Hepatocyte (in vitro differentiated cells): ENCODE measurements at regions not wholly inside any gene's neighbourhood (a gene's known extent, or its start where the extent isn't known, plus 50 kb on each side); places are given as distances from the start of the nearest gene placed in this dataset.

Experiments used
- EZH2 ChIP-seq: fragments of 200-600 bp; sonication (generic); IDR thresholded peaks from 2 replicates; pipeline ENCODE4 v1.6.1; 2016; ENCODE audit warnings: antibody characterized with exemption, mild to moderate bottlenecking, borderline replicate concordance
- TF ChIP-seq, protein P1 (sequence below): fragments of 200-600 bp; sonication (generic); IDR thresholded peaks from 2 replicates; pipeline ENCODE4 v1.5.1; 2016; ENCODE audit warnings: antibody characterized with exemption, mild to moderate bottlenecking; ENCODE audit not compliant: poor library complexity

DNA sequence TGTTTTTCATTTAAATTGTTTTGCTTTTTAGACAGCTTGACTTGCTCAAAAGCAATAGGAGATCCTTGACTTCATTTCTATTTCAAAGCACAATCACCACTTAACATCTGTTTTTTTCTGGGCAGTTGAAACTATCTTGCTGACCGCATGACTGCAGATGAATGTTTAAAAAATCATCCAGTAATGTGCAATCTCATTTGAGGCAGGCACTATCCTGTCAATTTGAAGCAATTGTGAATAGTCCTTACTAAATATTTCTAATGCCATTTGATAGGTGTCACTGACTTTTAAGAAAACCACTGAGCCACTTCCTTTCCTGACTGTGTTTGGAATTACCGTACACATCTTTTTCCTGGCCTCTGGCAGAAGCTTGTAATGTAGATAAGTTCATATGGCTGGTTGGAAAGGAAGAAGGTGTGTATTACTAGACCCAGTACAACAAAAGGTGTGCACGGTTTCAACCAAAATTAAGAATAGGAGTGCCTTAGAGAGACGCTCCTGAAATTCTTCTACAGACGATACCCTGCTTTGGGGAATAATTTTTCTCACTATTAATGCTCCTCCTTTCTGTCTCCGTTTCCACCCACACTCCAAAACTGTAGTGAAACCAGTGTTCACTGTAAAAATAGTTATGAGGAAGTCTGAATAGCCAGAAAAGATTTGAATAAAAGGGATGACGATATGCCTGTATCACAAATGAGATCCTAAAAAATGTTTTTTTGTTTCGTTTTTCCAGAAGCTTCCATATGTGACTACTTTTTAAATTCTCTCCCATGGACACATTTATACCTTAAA, 136.7 kb upstream of the MOCS2 start:
- TF ChIP-seq, protein P1, sequence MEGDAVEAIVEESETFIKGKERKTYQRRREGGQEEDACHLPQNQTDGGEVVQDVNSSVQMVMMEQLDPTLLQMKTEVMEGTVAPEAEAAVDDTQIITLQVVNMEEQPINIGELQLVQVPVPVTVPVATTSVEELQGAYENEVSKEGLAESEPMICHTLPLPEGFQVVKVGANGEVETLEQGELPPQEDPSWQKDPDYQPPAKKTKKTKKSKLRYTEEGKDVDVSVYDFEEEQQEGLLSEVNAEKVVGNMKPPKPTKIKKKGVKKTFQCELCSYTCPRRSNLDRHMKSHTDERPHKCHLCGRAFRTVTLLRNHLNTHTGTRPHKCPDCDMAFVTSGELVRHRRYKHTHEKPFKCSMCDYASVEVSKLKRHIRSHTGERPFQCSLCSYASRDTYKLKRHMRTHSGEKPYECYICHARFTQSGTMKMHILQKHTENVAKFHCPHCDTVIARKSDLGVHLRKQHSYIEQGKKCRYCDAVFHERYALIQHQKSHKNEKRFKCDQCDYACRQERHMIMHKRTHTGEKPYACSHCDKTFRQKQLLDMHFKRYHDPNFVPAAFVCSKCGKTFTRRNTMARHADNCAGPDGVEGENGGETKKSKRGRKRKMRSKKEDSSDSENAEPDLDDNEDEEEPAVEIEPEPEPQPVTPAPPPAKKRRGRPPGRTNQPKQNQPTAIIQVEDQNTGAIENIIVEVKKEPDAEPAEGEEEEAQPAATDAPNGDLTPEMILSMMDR, result no peak
- TF ChIP-seq EZH2, result no peak
